Liver (tissue), 8 donors: ENCODE measurements at regions not wholly inside any gene's neighbourhood (a gene's known extent, or its start where the extent isn't known, plus 50 kb on each side); places are given as distances from the start of the nearest gene placed in this dataset.
A peak's percentile ranks its signal among the peaks of the same experiment; 100 is the strongest.

Experiments
- DNase-seq: peaks from one replicate; pipeline ENCODE4 v3.0.0-alpha.2; 2017; ENCODE audit warnings: low spot score
- H3K27ac ChIP-seq, 2 donors: one replicate each; pipeline ENCODE4 v1.7.0; 2013; ENCODE audit warnings: inconsistent platforms in 2 of 2, low read length in 2 of 2, control low read depth in 1 of 2, low read depth in 1 of 2, mild to moderate bottlenecking in 1 of 2
- H3K27me3 ChIP-seq, 4 donors: one replicate each; pipeline versions ENCODE4 v1.6.1 to v1.7.0; 2013; ENCODE audit warnings: low read length in 3 of 4, inconsistent platforms in 1 of 4, mild to moderate bottlenecking in 1 of 4, moderate library complexity in 1 of 4; ENCODE audit not compliant: control insufficient read depth in 4 of 4, insufficient read depth in 4 of 4
- H3K36me3 ChIP-seq, 4 donors: one replicate each; pipeline versions ENCODE4 v1.6.1 to v1.7.0; 2013; ENCODE audit warnings: low read length in 3 of 4, mild to moderate bottlenecking in 3 of 4, low read depth in 1 of 4, moderate library complexity in 1 of 4; ENCODE audit not compliant: control insufficient read depth in 4 of 4, insufficient read depth in 3 of 4
- H3K4me1 ChIP-seq, 4 donors: one replicate each; pipeline versions ENCODE4 v1.6.1 to v1.7.0; 2013; ENCODE audit warnings: low read length in 3 of 4, mild to moderate bottlenecking in 3 of 4, moderate library complexity in 1 of 4; ENCODE audit not compliant: control insufficient read depth in 4 of 4, insufficient read depth in 4 of 4
- H3K4me3 ChIP-seq, 3 donors: one replicate each; pipeline versions ENCODE4 v1.6.1 to v1.7.0; 2013; ENCODE audit warnings: low read length in 3 of 3, control low read depth in 1 of 3, low read depth in 1 of 3, mild to moderate bottlenecking in 1 of 3
- H3K9ac ChIP-seq, 2 donors: one replicate each; pipeline ENCODE4 v1.7.0; 2013; ENCODE audit warnings: low read length in 2 of 2, mild to moderate bottlenecking in 2 of 2, moderate library complexity in 2 of 2, control low read depth in 1 of 2, low read depth in 1 of 2
- H3K9me3 ChIP-seq, 4 donors: one replicate each; pipeline versions ENCODE4 v1.6.1 to v1.7.0; 2013; ENCODE audit warnings: low read length in 3 of 4; ENCODE audit not compliant: control insufficient read depth in 4 of 4
- EGR1 ChIP-seq, 2 donors: IDR thresholded peaks; 2 replicates each; pipeline ENCODE4 v1.6.1; 2016 to 2018; ENCODE audit warnings: antibody characterized with exemption in 2 of 2, low read depth in 2 of 2
- FOXA1 ChIP-seq: IDR thresholded peaks from 2 replicates; pipeline ENCODE4 v1.6.1; 2016; ENCODE audit warnings: antibody characterized with exemption
- FOXA2 ChIP-seq: IDR thresholded peaks from 2 replicates; pipeline ENCODE4 v1.6.1; 2016; ENCODE audit warnings: antibody characterized with exemption
- GABPA ChIP-seq, 2 donors: IDR thresholded peaks in 1 of 2; conservative IDR thresholded peaks in 1 of 2; 2 replicates each; pipeline ENCODE4 v1.6.1; 2016; ENCODE audit warnings: antibody characterized with exemption in 2 of 2, mild to moderate bottlenecking in 1 of 2, moderate library complexity in 1 of 2
- HNF4A ChIP-seq, 2 donors: conservative IDR thresholded peaks; 2 replicates each; pipeline ENCODE4 v1.6.1; 2016; ENCODE audit warnings: antibody characterized with exemption in 2 of 2, mild to moderate bottlenecking in 2 of 2
- HNF4G ChIP-seq: IDR thresholded peaks from 2 replicates; pipeline ENCODE4 v1.6.1; 2016; ENCODE audit warnings: antibody characterized with exemption
- JUND ChIP-seq, 2 donors: IDR thresholded peaks; 2 replicates each; pipeline ENCODE4 v1.6.1; 2016; ENCODE audit warnings: antibody characterized with exemption in 2 of 2
- NR2F2 ChIP-seq: IDR thresholded peaks from 2 replicates; pipeline ENCODE4 v1.6.1; 2016; ENCODE audit warnings: antibody characterized with exemption
- RAD21 ChIP-seq, 2 donors: IDR thresholded peaks; 2 replicates each; pipeline ENCODE4 v1.6.1; 2016; ENCODE audit warnings: antibody characterized with exemption in 2 of 2, mild to moderate bottlenecking in 2 of 2
- RXRA ChIP-seq, 2 donors: IDR thresholded peaks; 2 replicates each; pipeline ENCODE4 v1.6.1; 2017 to 2018; ENCODE audit warnings: antibody characterized with exemption in 2 of 2, mild to moderate bottlenecking in 1 of 2
- SP1 ChIP-seq: IDR thresholded peaks from 2 replicates; pipeline ENCODE4 v1.6.1; 2018; ENCODE audit warnings: antibody characterized with exemption, mild to moderate bottlenecking
- TAF1 ChIP-seq: conservative IDR thresholded peaks from 2 replicates; pipeline ENCODE4 v1.6.1; 2016; ENCODE audit warnings: antibody characterized with exemption, mild to moderate bottlenecking
- YY1 ChIP-seq: IDR thresholded peaks from 2 replicates; pipeline ENCODE4 v1.6.1; 2016; ENCODE audit warnings: antibody characterized with exemption, mild to moderate bottlenecking
- WGBS: extraction: QIAGEN DNeasy Blood & Tissue Kit; methylation state at CpG from one replicate; pipeline ENCODE4 v1.1.7; 2013; 5-methylcytosine and 5-hydroxymethylcytosine counted together
- TF ChIP-seq, protein P1 (sequence below): IDR thresholded peaks from 2 replicates; pipeline ENCODE4 v1.6.1; 2016; ENCODE audit warnings: antibody characterized with exemption
- TF ChIP-seq, protein P2 (sequence below): fragments of 150-350 bp; IDR thresholded peaks from 2 replicates; pipeline ENCODE4 v1.5.1; 2017; ENCODE audit warnings: improper control_type of control experiment, low read depth, low read length; ENCODE audit not compliant: missing input control
- TF ChIP-seq, protein P3 (sequence below): IDR thresholded peaks from 2 replicates; pipeline ENCODE4 v1.6.1; 2016; ENCODE audit warnings: antibody characterized with exemption
- TF ChIP-seq, protein P4 (sequence below): IDR thresholded peaks from 2 replicates; pipeline ENCODE4 v1.6.1; 2016; ENCODE audit warnings: antibody characterized with exemption
- TF ChIP-seq, protein P5 (sequence below): IDR thresholded peaks from 2 replicates; pipeline ENCODE4 v1.6.1; 2016; ENCODE audit warnings: antibody characterized with exemption, mild to moderate bottlenecking
- donor health status: healthy.
- donor health status: healthy.
- donor health status: healthy.
- donor health status: healthy.
- donor health status: healthy.

DNA sequence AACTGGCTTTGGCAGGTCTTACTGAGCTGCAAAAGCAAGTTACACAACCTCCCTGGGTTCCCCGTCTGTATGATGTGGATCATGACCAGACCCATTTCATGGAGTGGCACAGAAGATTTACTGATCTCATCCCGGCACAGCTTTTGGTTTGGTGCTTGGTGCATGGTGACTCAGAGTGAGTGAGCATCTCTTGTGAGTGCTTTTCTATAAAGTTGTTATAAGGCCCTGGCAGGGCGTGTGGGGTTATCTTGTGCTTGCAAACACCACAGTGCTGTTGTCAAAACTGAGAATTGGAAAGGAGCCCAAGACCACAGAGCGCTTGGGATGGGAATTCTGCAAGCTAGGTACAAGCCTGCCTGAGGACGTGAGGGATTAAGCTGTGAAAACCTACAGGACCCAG lies 425.2 kb downstream of the GADD45G start:
- no peak for DNase-seq
- Histone ChIP-seq H3K4me3 (no peak overlapping the region), H3K4me1 (peaks cover 3 to 26% (median 10%) of the 10 kb centered on the region in 4 donors), H3K9ac (no peak overlapping the region), H3K27ac (no peak overlapping the region), H3K9me3 (no peaks in the 10 kb centered on the region), H3K36me3 (no peaks in the 10 kb centered on the region), H3K27me3 (no peaks in the 10 kb centered on the region)
- no peak for TF ChIP-seq YY1
- TF ChIP-seq HNF4A (conservative IDR thresholded peaks at IDR 0.05): no peak
- TF ChIP-seq FOXA1: no peak
- no peak for TF ChIP-seq RXRA (IDR thresholded peaks at IDR 0.05)
- no peak for TF ChIP-seq JUND (IDR thresholded peaks at IDR 0.05)
- no peak for TF ChIP-seq TAF1
- 81% methylated on average over 5 of the region's 5 CpGs for WGBS

DNA sequence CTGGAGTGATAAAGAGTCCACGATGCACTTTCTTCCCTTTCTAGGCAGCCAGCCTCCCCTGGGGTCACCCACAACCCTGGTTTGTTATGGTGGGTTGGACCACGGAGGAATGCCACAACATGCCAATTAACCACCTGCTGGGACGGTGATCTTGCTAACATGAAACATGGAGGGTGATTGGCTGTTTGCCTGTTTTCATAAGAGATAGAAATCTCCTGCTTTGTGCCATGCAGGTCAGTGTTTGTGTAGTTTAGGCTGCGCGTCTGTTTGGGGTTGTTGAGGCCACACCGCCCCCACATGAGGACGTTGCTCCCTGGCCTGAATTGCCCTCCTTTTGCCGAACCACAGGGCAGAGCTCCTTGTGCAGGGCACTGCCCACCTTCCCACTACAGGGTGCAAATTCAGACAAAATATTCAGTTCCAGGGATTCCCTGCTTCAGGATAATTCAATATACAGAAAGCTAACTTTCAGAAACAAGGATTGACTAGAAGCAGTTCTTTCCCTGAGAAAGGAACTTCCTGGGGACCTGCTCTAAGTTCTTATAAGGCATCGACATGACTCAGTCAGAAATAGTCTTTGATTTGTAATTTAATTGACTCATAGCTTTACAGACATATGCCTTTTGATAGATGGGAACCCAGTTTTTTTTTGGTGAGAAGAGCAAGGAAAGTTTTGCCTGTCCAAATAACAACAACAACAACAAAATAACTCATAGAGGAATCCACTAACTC lies 427.6 kb downstream of the GADD45G start:
- peak overlapping the region in 1 of 2 donors; percentile 38 for H3K9ac ChIP-seq
- no peaks in the 10 kb centered on the region for H3K27me3 ChIP-seq
- H3K9me3 ChIP-seq: no peaks in the 10 kb centered on the region
- H3K27ac ChIP-seq: peak overlapping the region; percentile 76 to 80
- H3K36me3 ChIP-seq: no peaks in the 10 kb centered on the region
- no peak overlapping the region for H3K4me3 ChIP-seq
- peaks cover 3 to 26% (median 10%) of the 10 kb centered on the region in 4 donors for H3K4me1 ChIP-seq
- WGBS: 30% methylated on average over 9 of the region's 9 CpGs
- TF ChIP-seq YY1 (peak; percentile 51), HNF4G (no peak), EGR1 (IDR thresholded peaks at IDR 0.05; ENCODE audit: low read depth in 2 of 2) (peak; percentile 93 to 99), FOXA1 (no peak), FOXA2 (peak; percentile 62), JUND (IDR thresholded peaks at IDR 0.05) (peak in 1 of 2 donors; percentile 8), RXRA (IDR thresholded peaks at IDR 0.05) (peak; percentile 98 to 99), GABPA (IDR thresholded peaks at IDR 0.05 in 1 of 2, conservative IDR thresholded peaks at IDR 0.05 in 1 of 2) (no peak), TAF1 (no peak), HNF4A (conservative IDR thresholded peaks at IDR 0.05) (peak; percentile 57 to 75), SP1 (peak; percentile 82), NR2F2 (no peak), RAD21 (IDR thresholded peaks at IDR 0.05) (peak; percentile 50 to 51)
- TF ChIP-seq, protein P1, sequence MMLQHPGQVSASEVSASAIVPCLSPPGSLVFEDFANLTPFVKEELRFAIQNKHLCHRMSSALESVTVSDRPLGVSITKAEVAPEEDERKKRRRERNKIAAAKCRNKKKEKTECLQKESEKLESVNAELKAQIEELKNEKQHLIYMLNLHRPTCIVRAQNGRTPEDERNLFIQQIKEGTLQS: no peak
- TF ChIP-seq, protein P2, sequence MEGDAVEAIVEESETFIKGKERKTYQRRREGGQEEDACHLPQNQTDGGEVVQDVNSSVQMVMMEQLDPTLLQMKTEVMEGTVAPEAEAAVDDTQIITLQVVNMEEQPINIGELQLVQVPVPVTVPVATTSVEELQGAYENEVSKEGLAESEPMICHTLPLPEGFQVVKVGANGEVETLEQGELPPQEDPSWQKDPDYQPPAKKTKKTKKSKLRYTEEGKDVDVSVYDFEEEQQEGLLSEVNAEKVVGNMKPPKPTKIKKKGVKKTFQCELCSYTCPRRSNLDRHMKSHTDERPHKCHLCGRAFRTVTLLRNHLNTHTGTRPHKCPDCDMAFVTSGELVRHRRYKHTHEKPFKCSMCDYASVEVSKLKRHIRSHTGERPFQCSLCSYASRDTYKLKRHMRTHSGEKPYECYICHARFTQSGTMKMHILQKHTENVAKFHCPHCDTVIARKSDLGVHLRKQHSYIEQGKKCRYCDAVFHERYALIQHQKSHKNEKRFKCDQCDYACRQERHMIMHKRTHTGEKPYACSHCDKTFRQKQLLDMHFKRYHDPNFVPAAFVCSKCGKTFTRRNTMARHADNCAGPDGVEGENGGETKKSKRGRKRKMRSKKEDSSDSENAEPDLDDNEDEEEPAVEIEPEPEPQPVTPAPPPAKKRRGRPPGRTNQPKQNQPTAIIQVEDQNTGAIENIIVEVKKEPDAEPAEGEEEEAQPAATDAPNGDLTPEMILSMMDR: no peak
- TF ChIP-seq, protein P3, sequence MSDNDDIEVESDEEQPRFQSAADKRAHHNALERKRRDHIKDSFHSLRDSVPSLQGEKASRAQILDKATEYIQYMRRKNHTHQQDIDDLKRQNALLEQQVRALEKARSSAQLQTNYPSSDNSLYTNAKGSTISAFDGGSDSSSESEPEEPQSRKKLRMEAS: peak; percentile 32
- TF ChIP-seq, protein P4, sequence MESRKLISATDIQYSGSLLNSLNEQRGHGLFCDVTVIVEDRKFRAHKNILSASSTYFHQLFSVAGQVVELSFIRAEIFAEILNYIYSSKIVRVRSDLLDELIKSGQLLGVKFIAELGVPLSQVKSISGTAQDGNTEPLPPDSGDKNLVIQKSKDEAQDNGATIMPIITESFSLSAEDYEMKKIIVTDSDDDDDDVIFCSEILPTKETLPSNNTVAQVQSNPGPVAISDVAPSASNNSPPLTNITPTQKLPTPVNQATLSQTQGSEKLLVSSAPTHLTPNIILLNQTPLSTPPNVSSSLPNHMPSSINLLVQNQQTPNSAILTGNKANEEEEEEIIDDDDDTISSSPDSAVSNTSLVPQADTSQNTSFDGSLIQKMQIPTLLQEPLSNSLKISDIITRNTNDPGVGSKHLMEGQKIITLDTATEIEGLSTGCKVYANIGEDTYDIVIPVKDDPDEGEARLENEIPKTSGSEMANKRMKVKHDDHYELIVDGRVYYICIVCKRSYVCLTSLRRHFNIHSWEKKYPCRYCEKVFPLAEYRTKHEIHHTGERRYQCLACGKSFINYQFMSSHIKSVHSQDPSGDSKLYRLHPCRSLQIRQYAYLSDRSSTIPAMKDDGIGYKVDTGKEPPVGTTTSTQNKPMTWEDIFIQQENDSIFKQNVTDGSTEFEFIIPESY: no peak
- TF ChIP-seq, protein P5, sequence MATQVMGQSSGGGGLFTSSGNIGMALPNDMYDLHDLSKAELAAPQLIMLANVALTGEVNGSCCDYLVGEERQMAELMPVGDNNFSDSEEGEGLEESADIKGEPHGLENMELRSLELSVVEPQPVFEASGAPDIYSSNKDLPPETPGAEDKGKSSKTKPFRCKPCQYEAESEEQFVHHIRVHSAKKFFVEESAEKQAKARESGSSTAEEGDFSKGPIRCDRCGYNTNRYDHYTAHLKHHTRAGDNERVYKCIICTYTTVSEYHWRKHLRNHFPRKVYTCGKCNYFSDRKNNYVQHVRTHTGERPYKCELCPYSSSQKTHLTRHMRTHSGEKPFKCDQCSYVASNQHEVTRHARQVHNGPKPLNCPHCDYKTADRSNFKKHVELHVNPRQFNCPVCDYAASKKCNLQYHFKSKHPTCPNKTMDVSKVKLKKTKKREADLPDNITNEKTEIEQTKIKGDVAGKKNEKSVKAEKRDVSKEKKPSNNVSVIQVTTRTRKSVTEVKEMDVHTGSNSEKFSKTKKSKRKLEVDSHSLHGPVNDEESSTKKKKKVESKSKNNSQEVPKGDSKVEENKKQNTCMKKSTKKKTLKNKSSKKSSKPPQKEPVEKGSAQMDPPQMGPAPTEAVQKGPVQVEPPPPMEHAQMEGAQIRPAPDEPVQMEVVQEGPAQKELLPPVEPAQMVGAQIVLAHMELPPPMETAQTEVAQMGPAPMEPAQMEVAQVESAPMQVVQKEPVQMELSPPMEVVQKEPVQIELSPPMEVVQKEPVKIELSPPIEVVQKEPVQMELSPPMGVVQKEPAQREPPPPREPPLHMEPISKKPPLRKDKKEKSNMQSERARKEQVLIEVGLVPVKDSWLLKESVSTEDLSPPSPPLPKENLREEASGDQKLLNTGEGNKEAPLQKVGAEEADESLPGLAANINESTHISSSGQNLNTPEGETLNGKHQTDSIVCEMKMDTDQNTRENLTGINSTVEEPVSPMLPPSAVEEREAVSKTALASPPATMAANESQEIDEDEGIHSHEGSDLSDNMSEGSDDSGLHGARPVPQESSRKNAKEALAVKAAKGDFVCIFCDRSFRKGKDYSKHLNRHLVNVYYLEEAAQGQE: no peak
- no peak for DNase-seq
